B cell (primary cell): ENCODE measurements at regions not wholly inside any gene's neighbourhood (a gene's known extent, or its start where the extent isn't known, plus 50 kb on each side); places are given as distances from the start of the nearest gene placed in this dataset.
A peak's percentile ranks its signal among the peaks of the same experiment; 100 is the strongest.

Source experiments
- ATAC-seq: fragments of 200-7000 bp; cut with Tn5 transposase; one replicate; pipeline ENCODE4 v1.10.0; 2021; ENCODE audit warnings: low read depth, mild to moderate bottlenecking, moderate number of reproducible peaks, moderate library complexity
- CTCF ChIA-PET: fragments of 350-600 bp; sonication (Branson Sonifier 250); formaldehyde crosslinking; loops from one replicate; lab custom pipeline; 2021; ENCODE audit warnings: antibody characterized with exemption, inconsistent platforms; lab: Charles Lee
- POLR2A ChIA-PET: fragments of 350-600 bp; sonication (Branson Sonifier 250); formaldehyde crosslinking; loops from one replicate; lab custom pipeline; 2021; ENCODE audit warnings: antibody characterized with exemption; lab: Charles Lee
- DNase-seq: peaks from one replicate; pipeline ENCODE4 v3.0.0; 2013
- H2AFZ ChIP-seq: 2 replicates; pipeline ENCODE4 v1.6.1; 2012; ENCODE audit warnings: mild to moderate bottlenecking, low read depth, low read length; ENCODE audit not compliant: insufficient read depth, poor library complexity, severe bottlenecking
- H3K27ac ChIP-seq, 2 donors: 1 replicate in 1 of 2; 2 replicates in 1 of 2; pipeline ENCODE4 v1.5.1; 2012 to 2013; ENCODE audit warnings: low read length in 2 of 2, mild to moderate bottlenecking in 2 of 2, moderate library complexity in 1 of 2
- H3K27me3 ChIP-seq, 4 experiments: fragments of 200-600 bp in 1 of 4; sonication (generic) in 1 of 4; replicated peaks in 1 of 4; 1 replicate in 2 of 4; 2 replicates in 2 of 4; pipeline versions ENCODE4 v1.6.1 to v1.7.0; 2013 to 2016; ENCODE audit warnings: low read length in 3 of 4, mild to moderate bottlenecking in 2 of 4, mixed read lengths in 1 of 4, moderate library complexity in 1 of 4; ENCODE audit not compliant: insufficient read depth in 4 of 4, control insufficient read depth in 3 of 4; ENCODE audit errors: control extremely low read depth in 1 of 4
- H3K36me3 ChIP-seq, 2 experiments: replicated peaks in 1 of 2; 1 replicate in 1 of 2; 2 replicates in 1 of 2; pipeline versions ENCODE4 v1.6.1 to v1.7.1; 2013; ENCODE audit warnings: low read length in 1 of 2; ENCODE audit not compliant: insufficient read depth in 2 of 2, control insufficient read depth in 1 of 2; ENCODE audit errors: control extremely low read depth in 1 of 2, extremely low read depth in 1 of 2
- H3K4me1 ChIP-seq, 2 donors: fragments of 200-600 bp in 1 of 2; sonication (generic) in 1 of 2; 1 replicate in 1 of 2; 2 replicates in 1 of 2; pipeline versions ENCODE4 v1.5.1 to v1.6.1; 2013 to 2017; ENCODE audit warnings: low read length in 2 of 2; ENCODE audit not compliant: control insufficient read depth in 2 of 2, insufficient read depth in 2 of 2
- H3K4me2 ChIP-seq: replicated peaks from 2 replicates; pipeline ENCODE3; 2012; ENCODE audit warnings: mild to moderate bottlenecking, low read depth, low read length; ENCODE audit not compliant: poor library complexity, severe bottlenecking
- H3K4me3 ChIP-seq, 5 experiments: fragments of 200-600 bp in 1 of 5; sonication (generic) in 1 of 5; 1 replicate in 3 of 5; 2 replicates in 2 of 5; pipeline versions ENCODE4 v1.5.1 to v1.7.0; 2011 to 2016; ENCODE audit warnings: low read length in 4 of 5, mild to moderate bottlenecking in 4 of 5, low read depth in 2 of 5, control low read depth in 1 of 5, moderate library complexity in 1 of 5; ENCODE audit not compliant: insufficient read depth in 1 of 5; ENCODE audit errors: control extremely low read depth in 1 of 5, extremely low read depth in 1 of 5
- H3K79me2 ChIP-seq: fragments of 200-600 bp; sonication (generic); one replicate; pipeline ENCODE4 v1.6.0; 2016; ENCODE audit warnings: low read length; ENCODE audit not compliant: control insufficient read depth, insufficient read depth
- H3K9ac ChIP-seq: fragments of 200-600 bp; sonication (generic); 2 replicates; pipeline ENCODE4 v1.6.1; 2017; ENCODE audit warnings: mild to moderate bottlenecking, low read length, moderate library complexity
- H3K9me3 ChIP-seq, 3 donors: one replicate each; pipeline versions ENCODE4 v1.6.1 to v1.7.1; 2013; ENCODE audit warnings: low read length in 2 of 3; ENCODE audit not compliant: control insufficient read depth in 2 of 3, insufficient read depth in 1 of 3; ENCODE audit errors: control extremely low read depth in 1 of 3
- H4K20me1 ChIP-seq: 2 replicates; pipeline ENCODE4 v1.6.0; 2012; ENCODE audit warnings: mild to moderate bottlenecking, low read length; ENCODE audit not compliant: insufficient read depth, control insufficient read depth, poor library complexity, severe bottlenecking
- H3K27ac Mint-ChIP-seq: one replicate; pipeline ENCODE4 v1.8.0; 2021; ENCODE audit warnings: mixed read lengths
- H3K27me3 Mint-ChIP-seq: one replicate; pipeline ENCODE4 v1.8.0; 2021; ENCODE audit warnings: mixed read lengths
- H3K4me1 Mint-ChIP-seq: one replicate; pipeline ENCODE4 v1.8.0; 2021; ENCODE audit warnings: mixed read lengths
- H3K4me3 Mint-ChIP-seq: one replicate; pipeline ENCODE4 v1.8.0; 2021; ENCODE audit warnings: mixed read lengths
- H3K9me3 Mint-ChIP-seq: one replicate; pipeline ENCODE4 v1.8.0; 2022; ENCODE audit warnings: mixed read lengths; ENCODE audit not compliant: insufficient read depth
- CTCF ChIP-seq: fragments of 200-600 bp; IDR thresholded peaks from one replicate; pipeline ENCODE4 v1.8.0; 2022; ENCODE audit warnings: antibody characterized with exemption, mild to moderate bottlenecking
- EZH2 ChIP-seq: IDR thresholded peaks from 2 replicates; pipeline ENCODE4 v1.6.1; 2012; ENCODE audit warnings: borderline replicate concordance, low read depth, mild to moderate bottlenecking, moderate library complexity, low read length; ENCODE audit not compliant: insufficient read depth, poor library complexity, severe bottlenecking
- WGBS: methylation state at CpG from one replicate; pipeline ENCODE4 v1.1.5; 2013; ENCODE audit warnings: missing lambda C conversion rate; ENCODE audit not compliant: insufficient coverage; 5-methylcytosine and 5-hydroxymethylcytosine counted together
- intact Hi-C: fragments of 100-400 bp; cut with micrococcal nuclease; formaldehyde crosslinking; loops from one replicate; pipeline ENCODE4 v1.10.0; 2022

DNA sequence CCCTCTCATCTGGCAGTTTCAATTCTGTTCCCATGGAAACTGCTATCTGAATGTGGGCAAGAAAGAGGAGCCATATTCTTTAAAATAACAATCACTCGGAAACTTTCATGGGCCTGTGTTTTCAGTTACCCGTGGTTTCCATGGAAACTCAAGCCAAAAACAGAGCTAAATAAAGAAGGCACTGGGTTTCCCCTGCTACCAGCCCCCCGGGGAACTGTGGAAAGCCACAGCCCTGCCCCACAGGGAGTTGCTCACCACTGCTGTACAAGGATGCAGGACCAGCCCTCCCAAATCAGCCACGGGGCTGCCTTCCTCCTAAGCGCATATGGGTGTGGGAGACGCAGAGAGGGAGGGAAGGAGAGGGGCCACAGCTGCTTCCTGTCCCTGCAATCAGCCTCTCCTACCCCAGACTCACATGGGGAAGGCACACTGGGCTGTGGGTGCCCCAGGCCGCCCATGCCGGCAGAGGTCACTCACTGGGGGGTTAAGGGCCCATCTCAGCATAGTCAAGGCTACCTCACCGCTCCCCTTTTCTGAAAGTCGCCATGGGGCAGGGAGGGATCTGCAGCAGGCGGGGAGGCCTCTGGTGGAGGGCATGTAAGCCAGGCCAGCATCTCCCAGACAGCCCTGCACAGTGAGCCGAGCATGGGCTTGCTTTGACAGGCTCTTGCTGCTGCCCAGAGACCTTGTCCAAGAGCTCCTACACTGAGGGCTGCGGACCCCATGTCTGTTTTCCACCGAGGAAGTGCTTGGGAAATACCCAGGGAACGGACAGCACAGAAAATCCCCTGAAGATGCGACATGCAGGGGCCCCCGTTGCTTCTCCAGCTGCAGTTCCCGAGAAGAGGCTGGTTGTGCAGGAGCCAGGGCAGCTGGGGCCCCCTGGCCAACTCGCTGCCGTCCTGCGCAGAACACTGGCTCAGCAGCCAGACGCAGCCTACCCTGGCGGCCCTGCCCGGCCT is 157.3 kb upstream of the PPP2R2D start:
- Histone ChIP-seq H3K4me2 (peak overlapping the region; percentile 58), H3K27ac (peak overlapping the region; percentile 10 to 67), H3K27me3 (no peaks in the 10 kb centered on the region), H3K4me1 (peaks cover 19 to 24% of the 10 kb centered on the region in 2 donors), H2AFZ (peak overlapping the region; percentile 22), H3K36me3 (no peaks in the 10 kb centered on the region), H3K79me2 (no peaks in the 10 kb centered on the region), H3K9ac (no peak overlapping the region), H4K20me1 (no peaks in the 10 kb centered on the region), H3K9me3 (peaks cover 0 to 4% (median 0%) of the 10 kb centered on the region in 3 donors), H3K4me3 (no peak overlapping the region)
- DNase-seq (peak; percentile 63), ATAC-seq (peak; percentile 77)
- intact Hi-C loops, result no loop called here
- peak overlapping the region; percentile 41 for H3K4me3 Mint-ChIP-seq
- peaks cover 15% of the 10 kb centered on the region for H3K4me1 Mint-ChIP-seq
- ChIA-PET CTCF (no interaction called here), POLR2A (no interaction called here)
- TF ChIP-seq EZH2 (no peak), CTCF (no peak)
- peaks cover 4% of the 10 kb centered on the region for H3K9me3 Mint-ChIP-seq
- 17% methylated on average over 23 of the region's 24 CpGs for WGBS
- peak overlapping the region; percentile 6 for H3K27ac Mint-ChIP-seq
- peaks cover 13% of the 10 kb centered on the region for H3K27me3 Mint-ChIP-seq

- Histone ChIP-seq H3K36me3 (no peaks in the 10 kb centered on the region), H3K9me3 (peaks cover 0 to 4% (median 0%) of the 10 kb centered on the region in 3 donors), H3K27ac (no peak overlapping the region), H3K79me2 (no peaks in the 10 kb centered on the region), H3K4me2 (peak overlapping the region; percentile 58), H3K4me1 (peaks cover 19 to 25% of the 10 kb centered on the region in 2 donors), H3K27me3 (no peaks in the 10 kb centered on the region), H2AFZ (peak overlapping the region; percentile 22), H3K9ac (no peak overlapping the region), H4K20me1 (no peaks in the 10 kb centered on the region), H3K4me3 (no peak overlapping the region)
- ChIA-PET CTCF (no interaction called here), POLR2A (no interaction called here)
- Mint-ChIP-seq H3K4me1 (peaks cover 15% of the 10 kb centered on the region), H3K4me3 (no peak overlapping the region), H3K9me3 (peaks cover 4% of the 10 kb centered on the region), H3K27ac (no peak overlapping the region), H3K27me3 (peaks cover 13% of the 10 kb centered on the region)
- DNase-seq (no peak), ATAC-seq (no peak)
- WGBS, result 86% methylated on average over 8 of the region's 10 CpGs
- TF ChIP-seq CTCF, result no peak
- no peak for TF ChIP-seq EZH2
- intact Hi-C loops, result no loop called here
Measured at GRCh38 chr10:131744346-131744745, 156.5 kb upstream of the PPP2R2D start.
